Progenitor cell of endocrine pancreas (in vitro differentiated cells): ENCODE measurements at regions not wholly inside any gene's neighbourhood (a gene's known extent, or its start where the extent isn't known, plus 50 kb on each side); places are given as distances from the start of the nearest gene placed in this dataset.

Experiments
- DNase-seq: peaks from one replicate; pipeline ENCODE4 v3.0.0; 2021; ENCODE audit warnings: low spot score; ENCODE audit not compliant: unreplicated experiment
- H3K27ac Mint-ChIP-seq: 2 replicates; pipeline ENCODE4 v1.8.0; 2021; ENCODE audit warnings: mild to moderate bottlenecking, moderate library complexity, mixed read lengths
- H3K27me3 Mint-ChIP-seq: 2 replicates; pipeline ENCODE4 v1.8.0; 2021; ENCODE audit warnings: mixed read lengths
- H3K36me3 Mint-ChIP-seq: 2 replicates; pipeline ENCODE4 v1.8.0; 2022; ENCODE audit warnings: mixed read lengths; ENCODE audit not compliant: insufficient read depth
- H3K4me1 Mint-ChIP-seq: 2 replicates; pipeline ENCODE4 v1.8.0; 2021; ENCODE audit warnings: low read depth, mixed read lengths
- H3K4me3 Mint-ChIP-seq: 2 replicates; pipeline ENCODE4 v1.8.0; 2021; ENCODE audit warnings: low read depth, mild to moderate bottlenecking, moderate library complexity, mixed read lengths
- H3K9me3 Mint-ChIP-seq: 2 replicates; pipeline ENCODE4 v1.8.0; 2021; ENCODE audit warnings: low read depth, mixed read lengths
- TF ChIP-seq, protein P1 (sequence below): fragments of 200-600 bp; sonication (generic); IDR thresholded peaks from one replicate; pipeline ENCODE4 v1.5.0; 2021; ENCODE audit warnings: antibody characterized with exemption, mild to moderate bottlenecking; ENCODE audit not compliant: unreplicated experiment

DNA sequence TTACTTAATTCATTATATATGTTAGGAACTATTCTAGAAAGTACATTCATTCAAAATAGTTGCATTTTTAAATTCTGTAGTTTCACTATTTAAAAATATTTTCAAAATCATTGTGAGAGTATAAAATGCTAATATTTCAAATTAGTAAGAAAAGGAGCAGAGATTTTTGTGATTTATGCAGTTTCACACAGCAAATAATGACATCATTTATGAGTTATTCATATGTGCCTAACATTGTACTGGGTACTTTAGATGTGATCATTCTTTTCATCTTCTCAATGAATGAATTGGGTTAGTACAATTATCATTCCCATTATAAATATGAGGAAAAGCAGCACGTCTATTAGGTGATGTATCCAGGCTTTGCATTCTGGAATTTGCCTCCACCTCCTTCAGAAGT is 1451.0 kb upstream of the IGFBP7 start:
- Mint-ChIP-seq H3K4me3 (no peak overlapping the region), H3K27ac (no peak overlapping the region), H3K36me3 (no peaks in the 10 kb centered on the region), H3K9me3 (no peaks in the 10 kb centered on the region), H3K4me1 (no peaks in the 10 kb centered on the region), H3K27me3 (no peaks in the 10 kb centered on the region)
- TF ChIP-seq, protein P1, sequence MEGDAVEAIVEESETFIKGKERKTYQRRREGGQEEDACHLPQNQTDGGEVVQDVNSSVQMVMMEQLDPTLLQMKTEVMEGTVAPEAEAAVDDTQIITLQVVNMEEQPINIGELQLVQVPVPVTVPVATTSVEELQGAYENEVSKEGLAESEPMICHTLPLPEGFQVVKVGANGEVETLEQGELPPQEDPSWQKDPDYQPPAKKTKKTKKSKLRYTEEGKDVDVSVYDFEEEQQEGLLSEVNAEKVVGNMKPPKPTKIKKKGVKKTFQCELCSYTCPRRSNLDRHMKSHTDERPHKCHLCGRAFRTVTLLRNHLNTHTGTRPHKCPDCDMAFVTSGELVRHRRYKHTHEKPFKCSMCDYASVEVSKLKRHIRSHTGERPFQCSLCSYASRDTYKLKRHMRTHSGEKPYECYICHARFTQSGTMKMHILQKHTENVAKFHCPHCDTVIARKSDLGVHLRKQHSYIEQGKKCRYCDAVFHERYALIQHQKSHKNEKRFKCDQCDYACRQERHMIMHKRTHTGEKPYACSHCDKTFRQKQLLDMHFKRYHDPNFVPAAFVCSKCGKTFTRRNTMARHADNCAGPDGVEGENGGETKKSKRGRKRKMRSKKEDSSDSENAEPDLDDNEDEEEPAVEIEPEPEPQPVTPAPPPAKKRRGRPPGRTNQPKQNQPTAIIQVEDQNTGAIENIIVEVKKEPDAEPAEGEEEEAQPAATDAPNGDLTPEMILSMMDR, result no peak
- DNase-seq, result no peak

DNA sequence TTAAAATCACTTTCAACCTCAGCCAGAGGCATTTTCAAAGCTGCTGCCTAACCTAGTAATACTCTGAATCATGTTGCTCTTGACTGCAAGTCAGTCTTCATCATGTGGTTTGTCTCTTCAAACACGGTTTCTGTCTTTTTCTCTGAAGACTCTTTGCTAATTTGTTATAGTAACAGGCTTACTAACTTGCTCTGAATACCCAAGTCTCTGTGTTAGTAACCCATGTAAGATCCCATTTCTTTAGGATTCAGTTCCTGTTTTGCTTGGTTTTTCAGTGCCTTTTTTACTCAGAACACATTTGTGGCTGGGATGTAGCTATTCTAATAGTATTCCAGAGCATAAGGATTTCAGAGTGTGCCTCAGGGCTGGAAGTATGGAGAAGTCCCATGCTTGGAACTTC is 1450.6 kb upstream of the IGFBP7 start:
- Mint-ChIP-seq H3K27ac (no peak overlapping the region), H3K9me3 (no peaks in the 10 kb centered on the region)
- no peak for DNase-seq

DNA sequence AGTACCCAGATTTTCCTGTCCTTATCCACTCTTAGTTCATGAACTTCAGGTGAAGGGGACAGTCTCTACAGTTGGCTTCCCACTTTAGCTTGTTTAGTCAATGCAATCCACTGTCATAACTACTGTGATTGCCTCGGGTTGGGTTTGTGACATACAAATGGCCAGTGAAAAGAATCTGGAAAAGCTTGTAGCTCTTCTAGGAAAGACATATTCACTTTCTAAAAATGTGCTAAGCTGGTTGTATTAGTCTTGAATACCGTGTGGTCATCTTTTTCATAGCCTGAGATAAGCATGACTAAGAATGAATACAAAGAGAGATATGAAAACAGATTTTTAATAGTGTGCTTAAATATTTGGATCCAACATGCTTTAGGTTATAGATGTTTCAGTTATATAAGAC is 1443.5 kb upstream of the IGFBP7 start:
- H3K9me3 Mint-ChIP-seq, result no peaks in the 10 kb centered on the region
- TF ChIP-seq, protein P1, result no peak
- peaks cover 2% of the 10 kb centered on the region for H3K4me1 Mint-ChIP-seq
- H3K4me3 Mint-ChIP-seq, result no peak overlapping the region
- no peaks in the 10 kb centered on the region for H3K27me3 Mint-ChIP-seq
- no peak overlapping the region for H3K27ac Mint-ChIP-seq
- DNase-seq, result no peak
- H3K36me3 Mint-ChIP-seq, result no peaks in the 10 kb centered on the region

More for the DNA sequence above, 1450.6 kb upstream of the IGFBP7 start:
- TF ChIP-seq, protein P1, result no peak
- no peaks in the 10 kb centered on the region for H3K36me3 Mint-ChIP-seq
- no peaks in the 10 kb centered on the region for H3K4me1 Mint-ChIP-seq
- H3K27me3 Mint-ChIP-seq, result no peaks in the 10 kb centered on the region
- H3K4me3 Mint-ChIP-seq, result no peak overlapping the region

DNA sequence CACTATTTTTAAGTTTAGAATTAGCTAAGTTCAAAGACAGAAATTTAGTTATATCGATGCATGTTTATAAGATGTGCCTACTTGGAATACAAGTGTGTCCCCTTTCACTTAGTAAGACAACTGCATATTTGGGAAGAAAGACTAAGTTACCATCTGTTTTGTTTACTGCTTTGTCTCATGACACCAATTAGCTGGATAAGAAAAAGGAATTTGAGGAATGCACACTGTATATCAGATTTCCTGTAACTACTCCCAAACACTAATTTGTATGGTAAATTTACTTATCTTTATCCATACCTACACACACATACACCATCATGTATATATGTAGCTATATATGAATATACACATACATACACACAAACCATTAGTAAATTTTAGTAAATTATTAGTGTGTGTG is 1442.8 kb upstream of the IGFBP7 start:
- no peak overlapping the region for H3K4me3 Mint-ChIP-seq
- no peaks in the 10 kb centered on the region for H3K27me3 Mint-ChIP-seq
- no peak overlapping the region for H3K27ac Mint-ChIP-seq
- H3K9me3 Mint-ChIP-seq, result no peaks in the 10 kb centered on the region
- H3K36me3 Mint-ChIP-seq, result no peaks in the 10 kb centered on the region
- DNase-seq, result no peak
- TF ChIP-seq, protein P1, result no peak
- H3K4me1 Mint-ChIP-seq, result peaks cover 2% of the 10 kb centered on the region

DNA sequence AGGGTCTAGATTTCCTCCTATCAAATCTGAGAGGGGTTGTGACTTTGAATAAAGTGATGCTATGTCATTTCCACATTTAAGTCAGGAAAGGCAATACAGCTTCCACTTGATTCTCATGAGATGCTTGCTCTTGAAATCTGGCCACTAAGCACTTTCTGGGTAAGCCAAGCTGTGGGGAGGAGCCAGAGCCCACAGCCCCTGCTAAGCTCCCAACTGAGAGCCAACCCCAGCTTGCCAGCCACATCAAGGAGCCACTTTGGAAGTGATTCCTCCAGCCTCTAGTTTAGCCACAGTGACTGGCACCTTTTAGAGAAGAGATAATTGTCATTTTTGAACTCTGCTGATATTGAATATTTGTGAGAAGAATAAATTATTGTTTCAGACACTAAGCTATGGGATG is 1441.5 kb upstream of the IGFBP7 start:
- no peaks in the 10 kb centered on the region for H3K27me3 Mint-ChIP-seq
- TF ChIP-seq, protein P1, result no peak

DNA sequence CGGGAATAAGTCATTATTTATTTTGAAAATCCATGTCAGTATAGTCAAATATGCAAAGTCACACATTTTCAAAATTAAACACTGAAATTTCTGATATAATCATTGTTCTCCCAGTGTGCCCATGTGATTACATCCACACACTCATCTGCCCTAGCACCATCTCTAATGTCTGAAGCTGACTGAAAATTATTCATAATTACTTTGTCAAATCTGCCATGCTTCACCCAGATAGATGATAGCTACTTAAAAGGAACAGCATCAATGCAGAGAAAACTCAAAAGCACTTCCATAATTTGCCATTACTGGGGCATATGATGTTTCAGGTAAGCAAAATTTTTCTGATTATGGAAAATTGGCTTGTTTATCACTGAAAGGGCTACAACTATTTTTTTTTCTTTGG is 1433.3 kb upstream of the IGFBP7 start:
- Mint-ChIP-seq H3K4me1 (no peaks in the 10 kb centered on the region), H3K27me3 (no peaks in the 10 kb centered on the region), H3K9me3 (no peaks in the 10 kb centered on the region), H3K27ac (no peak overlapping the region), H3K4me3 (no peak overlapping the region), H3K36me3 (no peaks in the 10 kb centered on the region)
- TF ChIP-seq, protein P1, result no peak
- no peak for DNase-seq

More for the DNA sequence above, 1441.5 kb upstream of the IGFBP7 start:
- H3K36me3 Mint-ChIP-seq, result no peaks in the 10 kb centered on the region
- H3K4me1 Mint-ChIP-seq, result peaks cover 2% of the 10 kb centered on the region
- no peak overlapping the region for H3K4me3 Mint-ChIP-seq
- H3K27ac Mint-ChIP-seq, result no peak overlapping the region
- no peaks in the 10 kb centered on the region for H3K9me3 Mint-ChIP-seq
- no peak for DNase-seq
